DND-41 (cell line): ENCODE measurements at regions not wholly inside any gene's neighbourhood (a gene's known extent, or its start where the extent isn't known, plus 50 kb on each side); places are given as distances from the start of the nearest gene placed in this dataset.
"Not testable (repeated sequence)": the region's sequence is repeated elsewhere in the genome, so short reads cannot be mapped to it uniquely, and the experiment has no call there.

Experiments used
- CTCF ChIP-seq: IDR thresholded peaks from 2 replicates; pipeline ENCODE4 v1.5.1; 2012; ENCODE audit warnings: borderline replicate concordance, low read length, moderate library complexity, mild to moderate bottlenecking; ENCODE audit not compliant: poor library complexity, severe bottlenecking; ENCODE audit errors: extremely low read depth
- EZH2 ChIP-seq: IDR thresholded peaks from 3 replicates; pipeline ENCODE4 v1.6.1; 2012; ENCODE audit warnings: borderline replicate concordance, low read depth, mild to moderate bottlenecking, moderate library complexity, low read length, inconsistent platforms; ENCODE audit not compliant: severe bottlenecking

GRCh38 chr22:16660989-16661388 is 68.4 kb upstream of the CCT8L2 start:
- not testable (repeated sequence) for TF ChIP-seq EZH2, CTCF
